Heart right ventricle (tissue), 16 donors: ENCODE measurements at regions not wholly inside any gene's neighbourhood (a gene's known extent, or its start where the extent isn't known, plus 50 kb on each side); places are given as distances from the start of the nearest gene placed in this dataset.
"Not testable (repeated sequence)": the region's sequence is repeated elsewhere in the genome, so short reads cannot be mapped to it uniquely, and the experiment has no call there.

Experiments used
- ATAC-seq, 8 donors: fragments of 200-7000 bp; cut with Tn5 transposase; one replicate each; pipeline ENCODE4 v1.9.1; 2020; ENCODE audit warnings: mild to moderate bottlenecking in 8 of 8, moderate library complexity in 8 of 8, moderate number of reproducible peaks in 1 of 8
- DNase-seq, 2 donors: peaks; one replicate each; pipeline ENCODE4 v3.0.0-alpha.2; 2020
- H3K27ac ChIP-seq, 10 donors: fragments of 200-600 bp; sonication (generic) in 2 of 10; one replicate each; pipeline versions ENCODE4 v1.5.0 to v1.8.0; 2020 to 2022; ENCODE audit warnings: mild to moderate bottlenecking in 3 of 10
- H3K27me3 ChIP-seq, 7 donors: fragments of 200-600 bp; one replicate each; pipeline ENCODE4 v1.8.0; 2021 to 2022; ENCODE audit warnings: mild to moderate bottlenecking in 2 of 7
- H3K36me3 ChIP-seq, 9 donors: fragments of 200-600 bp; sonication (generic) in 1 of 9; one replicate each; pipeline versions ENCODE4 v1.5.0 to v1.8.0; 2020 to 2022; ENCODE audit warnings: mild to moderate bottlenecking in 2 of 9
- H3K4me1 ChIP-seq, 9 donors: fragments of 200-600 bp; sonication (generic) in 1 of 9; one replicate each; pipeline versions ENCODE4 v1.5.0 to v1.8.0; 2020 to 2022; ENCODE audit warnings: mild to moderate bottlenecking in 4 of 9
- H3K4me3 ChIP-seq, 10 donors: fragments of 200-600 bp; sonication (generic) in 2 of 10; one replicate each; pipeline versions ENCODE4 v1.5.0 to v1.8.0; 2020 to 2022; ENCODE audit warnings: mild to moderate bottlenecking in 7 of 10, moderate library complexity in 2 of 10
- H3K9me3 ChIP-seq, 11 donors: fragments of 200-600 bp in 10 of 11; sonication (generic) in 2 of 11; one replicate each; pipeline versions ENCODE4 v1.5.0 to v1.8.0; 2013 to 2022; ENCODE audit warnings: mild to moderate bottlenecking in 2 of 11, control low read depth in 1 of 11, moderate library complexity in 1 of 11
- WGBS, 2 donors: extraction: QIAGEN DNeasy Blood & Tissue Kit; methylation state at CpG; one replicate each; pipeline ENCODE4 v1.1.7; 2013; ENCODE audit warnings: inconsistent platforms in 1 of 2; 5-methylcytosine and 5-hydroxymethylcytosine counted together
- intact Hi-C, 10 donors: fragments of 100-400 bp; cut with DNase I; formaldehyde crosslinking; loops; one replicate each; pipeline versions ENCODE4 v1.11.1 to v1.14.2; 2022
- TF ChIP-seq, protein P1 (sequence below), 9 donors: fragments of 200-600 bp; sonication (generic) in 2 of 9; IDR thresholded peaks; one replicate each; pipeline versions ENCODE4 v1.5.0 to v1.8.0; 2021 to 2022; ENCODE audit warnings: antibody characterized with exemption in 9 of 9, mild to moderate bottlenecking in 5 of 9, moderate library complexity in 1 of 9
- donor health status: Arrhythmogenic right ventricular cardiomyopathy.
- donor health status: ischemic (EF 13 %, LVEDD 7.1; RV severe dilation, severe dysfunction).
- donor health status: healthy with polysubstance abuse.
- donor health status: DM: no; HTN: yes; CAD: no.
- donor health status: DM: no; HTN: no; CAD: no.
- donor health status: ischemic (EF 25% LVEDD 6.9; RV normal size, moderate dysfunction).
- donor health status: ischemic (EF 25% LVEDD 5.7; RV mildly dilated, moderate dysfunction).
- donor health status: healthy.
- donor health status: DM: yes; HTN: yes; CAD: no.
- donor health status: Ischemic cardiomyopathy.
- donor health status: ischemic (EF 35%, LVEDD 5.7; RV mildly dilated, moderate dysfunction).
- donor health status: nonischemic (EF 11% LVEDD 7.7; RV severe dilation, severe dysfunction).
- donor health status: DM: yes; HTN: yes; CAD: no.
- donor health status: PGD.
- donor health status: ischemic (EF 29% LVEDD 5.4; RV normal size, mild dysfunction).
- donor health status: nonischemic (EF 23%, LVEDD 6.1; RV moderate dilation, normal function).

DNA sequence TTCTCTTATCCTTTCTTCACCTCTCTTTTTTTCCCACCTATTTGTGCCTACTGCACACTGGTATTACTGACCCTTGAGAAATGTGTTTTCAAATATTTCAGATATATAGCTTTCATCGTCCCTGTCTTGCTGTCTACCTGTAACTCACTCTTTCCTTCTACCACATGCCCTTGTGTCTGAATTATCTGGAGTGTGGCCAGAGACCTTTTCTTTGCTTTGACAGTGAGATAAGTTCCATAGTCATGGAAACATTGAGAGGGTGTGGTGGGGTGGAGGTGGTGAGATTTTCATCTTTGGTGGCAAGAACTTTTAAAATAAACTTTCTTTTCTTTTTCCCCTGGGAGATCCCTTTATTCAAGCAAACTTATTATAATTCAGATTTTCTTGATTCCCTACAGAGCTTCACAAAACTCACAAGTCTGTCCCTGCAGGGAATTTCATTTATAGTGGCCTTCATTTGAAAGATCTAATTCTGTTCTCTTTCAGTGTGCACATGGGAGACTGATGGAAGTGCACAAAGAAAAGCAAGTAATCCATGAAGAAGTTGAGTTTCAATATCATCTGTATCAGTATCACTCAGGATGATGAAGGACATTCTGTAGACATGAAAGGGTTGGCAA, 95.7 kb downstream of the SH2D1A start:
- ATAC-seq: no peak
- Histone ChIP-seq H3K4me1 (no peaks in the 10 kb centered on the region), H3K27ac (no peak overlapping the region), H3K36me3 (no peaks in the 10 kb centered on the region), H3K27me3 (no peaks in the 10 kb centered on the region), H3K9me3 (no peaks in the 10 kb centered on the region), H3K4me3 (no peak overlapping the region)
- 62 to 64% methylated on average over 1 of the region's 1 CpG for WGBS, 2 donors
- DNase-seq: no peak
- intact Hi-C loops: no loop called here
- TF ChIP-seq, protein P1, sequence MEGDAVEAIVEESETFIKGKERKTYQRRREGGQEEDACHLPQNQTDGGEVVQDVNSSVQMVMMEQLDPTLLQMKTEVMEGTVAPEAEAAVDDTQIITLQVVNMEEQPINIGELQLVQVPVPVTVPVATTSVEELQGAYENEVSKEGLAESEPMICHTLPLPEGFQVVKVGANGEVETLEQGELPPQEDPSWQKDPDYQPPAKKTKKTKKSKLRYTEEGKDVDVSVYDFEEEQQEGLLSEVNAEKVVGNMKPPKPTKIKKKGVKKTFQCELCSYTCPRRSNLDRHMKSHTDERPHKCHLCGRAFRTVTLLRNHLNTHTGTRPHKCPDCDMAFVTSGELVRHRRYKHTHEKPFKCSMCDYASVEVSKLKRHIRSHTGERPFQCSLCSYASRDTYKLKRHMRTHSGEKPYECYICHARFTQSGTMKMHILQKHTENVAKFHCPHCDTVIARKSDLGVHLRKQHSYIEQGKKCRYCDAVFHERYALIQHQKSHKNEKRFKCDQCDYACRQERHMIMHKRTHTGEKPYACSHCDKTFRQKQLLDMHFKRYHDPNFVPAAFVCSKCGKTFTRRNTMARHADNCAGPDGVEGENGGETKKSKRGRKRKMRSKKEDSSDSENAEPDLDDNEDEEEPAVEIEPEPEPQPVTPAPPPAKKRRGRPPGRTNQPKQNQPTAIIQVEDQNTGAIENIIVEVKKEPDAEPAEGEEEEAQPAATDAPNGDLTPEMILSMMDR (IDR thresholded peaks at IDR 0.05): no peak

DNA sequence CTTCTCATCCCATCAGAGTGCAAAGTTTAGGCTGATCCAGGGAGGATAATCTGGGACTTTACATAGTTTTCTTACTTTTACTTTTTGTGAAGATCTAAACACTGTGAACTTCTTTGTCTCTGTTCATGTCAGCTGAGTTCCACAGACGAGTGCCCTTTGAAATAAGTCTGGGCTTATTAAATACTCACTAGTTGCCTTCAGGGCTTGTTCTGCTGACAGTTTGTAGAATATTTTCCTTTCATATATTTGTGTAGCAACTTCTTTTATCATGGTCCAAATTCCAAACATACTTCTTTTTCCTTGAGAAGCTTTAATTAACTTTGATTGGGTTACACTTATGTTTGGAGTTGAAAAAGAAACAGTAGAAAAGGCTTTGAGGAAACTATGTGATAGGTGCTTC, 109.6 kb downstream of the SH2D1A start:
- Histone ChIP-seq H3K4me1 (no peaks in the 10 kb centered on the region), H3K9me3 (no peaks in the 10 kb centered on the region), H3K4me3 (no peak overlapping the region), H3K36me3 (no peaks in the 10 kb centered on the region), H3K27ac (no peak overlapping the region), H3K27me3 (peaks cover 0 to 8% (median 0%) of the 10 kb centered on the region in 7 donors)
- WGBS, 2 donors: 77 to 81% methylated on average over 1 of the region's 1 CpG
- TF ChIP-seq, protein P1 (IDR thresholded peaks at IDR 0.05): no peak
- ATAC-seq: no peak
- no peak for DNase-seq
- intact Hi-C loops: no loop called here

DNA sequence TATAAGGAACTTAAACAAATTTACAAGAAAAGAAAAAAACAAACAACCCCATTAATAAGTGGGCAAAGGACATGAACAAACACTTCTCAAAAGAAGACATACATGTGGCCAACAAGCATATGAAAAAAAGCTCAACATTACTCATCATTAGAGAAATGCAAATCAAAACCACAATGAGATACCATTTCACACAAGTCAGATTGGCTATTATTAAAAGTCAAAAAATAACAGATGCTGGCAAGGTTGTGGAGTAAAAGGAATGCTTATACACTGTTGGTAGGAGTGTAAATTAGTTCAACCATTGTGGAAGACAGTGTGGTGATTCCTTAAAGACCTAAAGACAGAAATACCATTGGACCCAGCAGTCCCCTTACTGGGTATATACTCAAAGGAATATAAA, 113.5 kb downstream of the SH2D1A start:
- H3K36me3 ChIP-seq, intact Hi-C loops, H3K9me3 ChIP-seq, DNase-seq, H3K27ac ChIP-seq, H3K4me1 ChIP-seq, ATAC-seq, H3K4me3 ChIP-seq, H3K27me3 ChIP-seq: not testable (repeated sequence)

GRCh38 chrX:124462931-124463330, 116.6 kb downstream of the SH2D1A start:
- Histone ChIP-seq H3K4me3 (no peak overlapping the region), H3K27ac (no peak overlapping the region), H3K9me3 (no peaks in the 10 kb centered on the region), H3K4me1 (no peaks in the 10 kb centered on the region), H3K27me3 (peaks cover 0 to 2% (median 0%) of the 10 kb centered on the region in 7 donors), H3K36me3 (no peaks in the 10 kb centered on the region)
- no peak for DNase-seq
- ATAC-seq: no peak
- intact Hi-C loops: no loop called here
- TF ChIP-seq, protein P1 (IDR thresholded peaks at IDR 0.05): no peak
- 89 to 96% methylated on average over 4 of the region's 4 CpGs for WGBS, 2 donors

GRCh38 chrX:124467202-124467601, 120.8 kb downstream of the SH2D1A start:
- DNase-seq: no peak

More at GRCh38 chrX:124467202-124467601, 120.8 kb downstream of the SH2D1A start:
- Histone ChIP-seq H3K27ac (no peak overlapping the region), H3K36me3 (no peaks in the 10 kb centered on the region), H3K4me3 (no peak overlapping the region), H3K9me3 (no peaks in the 10 kb centered on the region), H3K27me3 (no peaks in the 10 kb centered on the region), H3K4me1 (no peaks in the 10 kb centered on the region)
- intact Hi-C loops: no loop called here
- WGBS, 2 donors: 52 to 60% methylated on average over 4 of the region's 4 CpGs
- no peak for ATAC-seq
- TF ChIP-seq, protein P1 (IDR thresholded peaks at IDR 0.05): no peak
